ENCODE measurements at regions not wholly inside any gene's neighbourhood (a gene's known extent, or its start where the extent isn't known, plus 50 kb on each side); places are given as distances from the start of the nearest gene placed in this dataset.

DNA sequence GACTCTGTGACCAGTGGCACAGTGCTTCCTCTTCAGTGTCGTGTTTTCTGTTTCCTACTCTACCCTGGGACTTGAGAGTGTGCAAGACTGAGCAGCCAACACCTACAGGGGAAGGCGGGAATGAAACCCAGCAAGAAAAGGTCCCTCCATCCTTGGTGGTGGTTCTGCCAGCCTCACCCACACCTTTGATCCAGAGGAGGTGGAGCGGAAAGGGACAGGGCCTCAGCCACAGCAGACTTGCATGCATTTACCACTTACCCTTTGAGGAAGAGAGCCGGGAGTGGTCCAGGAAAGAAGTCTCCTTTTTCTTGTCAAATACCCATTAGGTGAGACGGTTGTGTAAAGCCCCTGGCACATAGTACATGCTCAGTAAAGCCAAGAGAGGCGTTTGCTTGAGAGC lies 164.8 kb upstream of the ZNF536 start:
- TF ChIP-seq POLR2A (IDR thresholded peaks at IDR 0.05): no peak
- TF ChIP-seq, protein P1, sequence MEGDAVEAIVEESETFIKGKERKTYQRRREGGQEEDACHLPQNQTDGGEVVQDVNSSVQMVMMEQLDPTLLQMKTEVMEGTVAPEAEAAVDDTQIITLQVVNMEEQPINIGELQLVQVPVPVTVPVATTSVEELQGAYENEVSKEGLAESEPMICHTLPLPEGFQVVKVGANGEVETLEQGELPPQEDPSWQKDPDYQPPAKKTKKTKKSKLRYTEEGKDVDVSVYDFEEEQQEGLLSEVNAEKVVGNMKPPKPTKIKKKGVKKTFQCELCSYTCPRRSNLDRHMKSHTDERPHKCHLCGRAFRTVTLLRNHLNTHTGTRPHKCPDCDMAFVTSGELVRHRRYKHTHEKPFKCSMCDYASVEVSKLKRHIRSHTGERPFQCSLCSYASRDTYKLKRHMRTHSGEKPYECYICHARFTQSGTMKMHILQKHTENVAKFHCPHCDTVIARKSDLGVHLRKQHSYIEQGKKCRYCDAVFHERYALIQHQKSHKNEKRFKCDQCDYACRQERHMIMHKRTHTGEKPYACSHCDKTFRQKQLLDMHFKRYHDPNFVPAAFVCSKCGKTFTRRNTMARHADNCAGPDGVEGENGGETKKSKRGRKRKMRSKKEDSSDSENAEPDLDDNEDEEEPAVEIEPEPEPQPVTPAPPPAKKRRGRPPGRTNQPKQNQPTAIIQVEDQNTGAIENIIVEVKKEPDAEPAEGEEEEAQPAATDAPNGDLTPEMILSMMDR (IDR thresholded peaks at IDR 0.05 in 4 of 5, conservative IDR thresholded peaks at IDR 0.05 in 1 of 5): no peak

All from gastrocnemius medialis (tissue), 4 donors.